ENCODE measurements at regions not wholly inside any gene's neighbourhood (a gene's known extent, or its start where the extent isn't known, plus 50 kb on each side); places are given as distances from the start of the nearest gene placed in this dataset.
A peak's percentile ranks its signal among the peaks of the same experiment; 100 is the strongest.
"Not testable (repeated sequence)": the region's sequence is repeated elsewhere in the genome, so short reads cannot be mapped to it uniquely, and the experiment has no call there.

- Mint-ChIP-seq H3K27me3 (peaks cover 25 to 42% (median 27%) of the 10 kb centered on the region in 3 donors), H3K4me3 (no peak overlapping the region), H3K4me1 (no peaks in the 10 kb centered on the region), H3K9me3 (no peaks in the 10 kb centered on the region), H3K27ac (peak overlapping the region in 1 of 6 donors; percentile 46), H3K36me3 (no peaks in the 10 kb centered on the region)
- DNase-seq (no peak), ATAC-seq (ENCODE audit: low read depth in 2 of 2) (no peak)
These were observed 56.5 kb downstream of the OR2J2 start for GRCh38 chr6:29227235-29227634.

GRCh38 chr6:29230666-29231065 lies 60.0 kb downstream of the OR2J2 start:
- H3K27ac Mint-ChIP-seq: no peak overlapping the region
- ATAC-seq (ENCODE audit: low read depth in 2 of 2) (no peak), DNase-seq (no peak)
- no peaks in the 10 kb centered on the region for H3K36me3 Mint-ChIP-seq
- no peaks in the 10 kb centered on the region for H3K4me1 Mint-ChIP-seq
- peaks cover 17 to 41% (median 27%) of the 10 kb centered on the region in 3 donors for H3K27me3 Mint-ChIP-seq
- no peak overlapping the region for H3K4me3 Mint-ChIP-seq
- no peaks in the 10 kb centered on the region for H3K9me3 Mint-ChIP-seq

DNA sequence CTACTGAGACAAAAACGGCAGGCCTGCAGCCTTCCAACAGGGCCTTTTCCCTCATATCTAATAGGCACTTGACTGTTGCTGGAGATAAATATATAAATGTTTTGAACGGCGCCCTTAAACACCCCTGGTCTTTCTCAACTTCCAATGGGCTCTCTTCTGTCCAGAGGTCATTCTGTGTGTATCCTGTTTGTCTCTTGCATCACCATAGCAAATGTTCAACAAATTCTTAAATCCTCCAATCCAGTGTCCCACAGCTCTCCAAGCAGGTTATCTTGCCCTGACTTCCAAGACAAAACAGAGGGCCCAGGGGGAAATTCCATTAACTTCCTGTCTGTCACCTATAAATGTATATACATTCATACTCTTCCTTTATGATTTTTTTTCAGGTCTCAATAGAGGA lies 62.0 kb downstream of the OR2J2 start:
- Mint-ChIP-seq H3K4me1 (no peaks in the 10 kb centered on the region), H3K36me3 (no peaks in the 10 kb centered on the region), H3K9me3 (peaks cover 0 to 2% (median 0%) of the 10 kb centered on the region in 7 donors), H3K27ac (no peak overlapping the region), H3K27me3 (peaks cover 5 to 22% (median 14%) of the 10 kb centered on the region in 3 donors), H3K4me3 (no peak overlapping the region)
- ATAC-seq (ENCODE audit: low read depth in 2 of 2): no peak
- no peak for DNase-seq

DNA sequence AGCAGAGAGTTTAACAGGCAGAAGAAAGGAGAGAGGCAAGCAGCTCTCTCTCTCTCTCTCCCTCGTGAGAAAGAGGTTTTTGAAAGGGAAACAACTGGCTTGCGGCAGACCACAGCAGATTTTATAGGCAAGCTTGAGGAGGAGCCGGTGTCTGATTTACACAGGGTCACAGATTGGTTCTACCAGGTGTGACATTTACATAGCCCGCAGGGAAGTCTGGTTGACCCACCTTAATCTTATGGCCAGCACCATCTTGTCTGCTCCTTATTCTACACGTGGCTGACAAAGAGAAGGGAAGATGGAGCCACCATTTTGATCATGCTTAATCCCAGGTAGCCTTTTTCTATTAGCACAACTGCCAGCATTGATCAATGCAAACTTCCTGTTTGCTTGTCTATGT lies 65.4 kb downstream of the OR2J2 start:
- no peak overlapping the region for H3K27ac Mint-ChIP-seq
- no peak overlapping the region for H3K4me3 Mint-ChIP-seq
- H3K36me3 Mint-ChIP-seq: no peaks in the 10 kb centered on the region
- ATAC-seq (ENCODE audit: low read depth in 2 of 2) (no peak), DNase-seq (no peak)
- H3K9me3 Mint-ChIP-seq: peaks cover 0 to 15% (median 9%) of the 10 kb centered on the region in 7 donors
- no peaks in the 10 kb centered on the region for H3K4me1 Mint-ChIP-seq
- peaks cover 0 to 7% (median 7%) of the 10 kb centered on the region in 3 donors for H3K27me3 Mint-ChIP-seq

- no peaks in the 10 kb centered on the region for H3K4me1 Mint-ChIP-seq
These were observed 64.9 kb upstream of the OR14J1 start for GRCh38 chr6:29236634-29237033.

GRCh38 chr6:29243044-29243443 lies 58.5 kb upstream of the OR14J1 start:
- Mint-ChIP-seq H3K27me3 (peaks cover 9 to 37% (median 18%) of the 10 kb centered on the region in 3 donors), H3K27ac (peak overlapping the region in 2 of 6 donors; percentile 6 to 82), H3K9me3 (peaks cover 26 to 56% (median 41%) of the 10 kb centered on the region in 7 donors), H3K36me3 (peaks cover 0 to 33% of the 10 kb centered on the region in 2 donors)
- DNase-seq; ATAC-seq (ENCODE audit: low read depth in 2 of 2); H3K4me1 Mint-ChIP-seq; H3K4me3 Mint-ChIP-seq: not testable (repeated sequence)

More at GRCh38 chr6:29236634-29237033, 64.9 kb upstream of the OR14J1 start:
- no peak overlapping the region for H3K4me3 Mint-ChIP-seq
- H3K36me3 Mint-ChIP-seq: no peaks in the 10 kb centered on the region
- H3K9me3 Mint-ChIP-seq: peaks cover 2 to 18% (median 10%) of the 10 kb centered on the region in 7 donors
- H3K27me3 Mint-ChIP-seq: peaks cover 0 to 7% (median 5%) of the 10 kb centered on the region in 3 donors
- no peak for ATAC-seq (ENCODE audit: low read depth in 2 of 2)
- DNase-seq: no peak
- no peak overlapping the region for H3K27ac Mint-ChIP-seq

All from naive B cell (primary cell).